IMR-90 (cell line): ENCODE measurements at regions not wholly inside any gene's neighbourhood (a gene's known extent, or its start where the extent isn't known, plus 50 kb on each side); places are given as distances from the start of the nearest gene placed in this dataset.

Experiments
- ATAC-seq: fragments of 200-7000 bp; cut with Tn5 transposase; 2 replicates; pipeline ENCODE4 v1.9.1; 2020; ENCODE audit warnings: low read depth, mild to moderate bottlenecking, moderate library complexity
- BruUV-seq: library from RNA; stranded (reverse); fragments of 400-500 nt; replicated peaks from 2 replicates; lab custom pipeline; 2021; lab: Mats Ljungman, UMichigan
- CTCF ChIA-PET: fragments of 300-600 bp; formaldehyde crosslinking; extraction: SDS; loops from one replicate; lab custom pipeline; 2021; ENCODE audit warnings: antibody characterized with exemption; lab: Yijun Ruan, JAX
- POLR2A ChIA-PET: fragments of 300-600 bp; sonication (Branson Sonifier 250); formaldehyde crosslinking; loops from one replicate; lab custom pipeline; 2022; ENCODE audit warnings: antibody characterized with exemption; ENCODE audit not compliant: unreplicated experiment; lab: Charles Lee
- DNase-seq: peaks from one replicate; pipeline ENCODE4 v3.0.0; 2013
- H2AFZ ChIP-seq: replicated peaks from 2 replicates; pipeline ENCODE3; 2013; ENCODE audit warnings: low read length, mild to moderate bottlenecking; ENCODE audit not compliant: poor library complexity
- H2AK5ac ChIP-seq: 2 replicates; pipeline ENCODE4 v1.6.1; 2013; ENCODE audit warnings: low read depth, low read length, inconsistent platforms
- H2AK9ac ChIP-seq: replicated peaks from 2 replicates; pipeline ENCODE3; 2013; ENCODE audit warnings: mild to moderate bottlenecking, low read depth, low read length, moderate library complexity; ENCODE audit not compliant: poor library complexity
- H2BK120ac ChIP-seq: 2 replicates; pipeline ENCODE4 v1.6.1; 2013; ENCODE audit warnings: low read depth, low read length, inconsistent platforms
- H2BK15ac ChIP-seq: 3 replicates; pipeline ENCODE4 v1.6.1; 2013; ENCODE audit warnings: low read depth, low read length, inconsistent platforms
- H2BK20ac ChIP-seq: 2 replicates; pipeline ENCODE4 v1.6.1; 2013; ENCODE audit warnings: low read depth, mild to moderate bottlenecking, inconsistent platforms, low read length, moderate library complexity
- H2BK5ac ChIP-seq: 2 replicates; pipeline ENCODE4 v1.6.1; 2013; ENCODE audit warnings: mild to moderate bottlenecking, low read depth, low read length, inconsistent platforms; ENCODE audit not compliant: poor library complexity, severe bottlenecking
- H3K14ac ChIP-seq: replicated peaks from 2 replicates; pipeline ENCODE4 v1.6.1; 2013; ENCODE audit warnings: low read depth, low read length, inconsistent platforms
- H3K18ac ChIP-seq: 2 replicates; pipeline ENCODE4 v1.6.1; 2013; ENCODE audit warnings: low read depth, low read length, control low read depth
- H3K23ac ChIP-seq: 2 replicates; pipeline ENCODE4 v1.6.1; 2013; ENCODE audit warnings: low read depth, low read length, inconsistent platforms
- H3K27ac ChIP-seq: 2 replicates; pipeline ENCODE4 v1.5.1; 2013; ENCODE audit warnings: mild to moderate bottlenecking, control low read depth, low read length; ENCODE audit not compliant: insufficient read depth
- H3K27me3 ChIP-seq: 2 replicates; pipeline ENCODE4 v1.6.1; 2013; ENCODE audit warnings: low read length; ENCODE audit not compliant: control insufficient read depth, insufficient read depth
- H3K36me3 ChIP-seq: 2 replicates; pipeline ENCODE4 v1.6.1; 2013; ENCODE audit warnings: low read length, mixed read lengths; ENCODE audit not compliant: control insufficient read depth, insufficient read depth
- H3K4ac ChIP-seq: 2 replicates; pipeline ENCODE4 v1.6.1; 2013; ENCODE audit warnings: low read depth, low read length, inconsistent platforms
- H3K4me1 ChIP-seq: 2 replicates; pipeline ENCODE4 v1.6.1; 2013; ENCODE audit warnings: low read length, mixed read lengths; ENCODE audit not compliant: control insufficient read depth, insufficient read depth
- H3K4me2 ChIP-seq: 2 replicates; pipeline ENCODE4 v1.6.1; 2013; ENCODE audit warnings: low read depth, mild to moderate bottlenecking, control low read depth, low read length, moderate library complexity
- H3K4me3 ChIP-seq: 2 replicates; pipeline ENCODE4 v1.5.1; 2013; ENCODE audit warnings: low read depth, mild to moderate bottlenecking, control low read depth, low read length, moderate library complexity; ENCODE audit not compliant: insufficient read depth
- H3K56ac ChIP-seq: 2 replicates; pipeline ENCODE4 v1.6.1; 2013; ENCODE audit warnings: low read length, inconsistent platforms; ENCODE audit not compliant: insufficient read depth; ENCODE audit errors: extremely low read depth
- H3K79me1 ChIP-seq, 2 experiments: 2 replicates each; pipeline ENCODE4 v1.6.1; 2013; ENCODE audit warnings: low read length in 2 of 2, inconsistent platforms in 1 of 2, low read depth in 1 of 2
- H3K9ac ChIP-seq: 2 replicates; pipeline ENCODE4 v1.6.1; 2013; ENCODE audit warnings: low read depth, low read length, control low read depth
- H3K9me1 ChIP-seq: 2 replicates; pipeline ENCODE4 v1.6.1; 2013; ENCODE audit warnings: low read length, inconsistent platforms; ENCODE audit not compliant: insufficient read depth
- H3K9me3 ChIP-seq: 2 replicates; pipeline ENCODE4 v1.6.1; 2013; ENCODE audit warnings: low read length; ENCODE audit not compliant: control insufficient read depth, insufficient read depth
- H4K20me1 ChIP-seq: 2 replicates; pipeline ENCODE4 v1.6.1; 2013; ENCODE audit warnings: low read length, inconsistent platforms; ENCODE audit not compliant: insufficient read depth
- H4K5ac ChIP-seq: 2 replicates; pipeline ENCODE4 v1.6.1; 2013; ENCODE audit warnings: mild to moderate bottlenecking, low read depth, low read length, control low read depth
- H4K8ac ChIP-seq, 2 experiments: 2 replicates each; pipeline ENCODE4 v1.6.1; 2013; ENCODE audit warnings: low read depth in 2 of 2, low read length in 2 of 2, control low read depth in 1 of 2, inconsistent platforms in 1 of 2
- H4K91ac ChIP-seq: 2 replicates; pipeline ENCODE4 v1.6.1; 2013; ENCODE audit warnings: low read depth, low read length, inconsistent platforms; ENCODE audit not compliant: insufficient read depth
- BHLHE40 ChIP-seq: fragments of 150-350 bp; IDR thresholded peaks from 2 replicates; pipeline ENCODE4 v1.6.1; 2016; ENCODE audit warnings: mild to moderate bottlenecking, low read depth, low read length
- CEBPB ChIP-seq: IDR thresholded peaks from 2 replicates; pipeline ENCODE4 v1.6.1; 2012; ENCODE audit warnings: low read depth, low read length, improper control_type of control experiment
- CHD1 ChIP-seq: IDR thresholded peaks from 2 replicates; pipeline ENCODE4 v1.6.1; 2012; ENCODE audit warnings: low read depth, low read length, improper control_type of control experiment
- FOS ChIP-seq: fragments of 150-350 bp; IDR thresholded peaks from 2 replicates; pipeline ENCODE4 v1.6.1; 2016; ENCODE audit warnings: low read depth, low read length
- MAZ ChIP-seq: IDR thresholded peaks from 2 replicates; pipeline ENCODE4 v1.6.1; 2012; ENCODE audit warnings: low read depth, mild to moderate bottlenecking, low read length, improper control_type of control experiment, moderate library complexity, borderline replicate concordance
- MXI1 ChIP-seq: IDR thresholded peaks from 2 replicates; pipeline ENCODE4 v1.6.1; 2012; ENCODE audit warnings: low read depth, mild to moderate bottlenecking, low read length, moderate library complexity, borderline replicate concordance
- NFE2L2 ChIP-seq: fragments of 150-350 bp; IDR thresholded peaks from 2 replicates; pipeline ENCODE4 v1.6.1; 2016; ENCODE audit warnings: low read depth, mild to moderate bottlenecking, low read length
- POLR2A ChIP-seq: IDR thresholded peaks from 2 replicates; pipeline ENCODE4 v1.6.1; 2012; ENCODE audit warnings: mild to moderate bottlenecking, low read depth, low read length
- RAD21 ChIP-seq: IDR thresholded peaks from 2 replicates; pipeline ENCODE4 v1.6.1; 2012; ENCODE audit warnings: low read length, improper control_type of control experiment
- RCOR1 ChIP-seq: IDR thresholded peaks from 2 replicates; pipeline ENCODE4 v1.6.1; 2012; ENCODE audit warnings: mild to moderate bottlenecking, low read length, improper control_type of control experiment; ENCODE audit not compliant: insufficient replicate concordance
- RFX5 ChIP-seq: IDR thresholded peaks from 2 replicates; pipeline ENCODE4 v1.8.0; 2012; ENCODE audit warnings: low read depth, mild to moderate bottlenecking, low read length, moderate library complexity
- SMC3 ChIP-seq: fragments of 150-350 bp; IDR thresholded peaks from 2 replicates; pipeline ENCODE4 v1.6.1; 2016; ENCODE audit warnings: low read depth, mild to moderate bottlenecking, antibody characterized with exemption, low read length, moderate library complexity
- WGBS, 2 experiments: methylation state at CpG; one replicate each; pipeline versions ENCODE4 v1.1.5 to v1.1.7; 2013; ENCODE audit warnings: missing lambda C conversion rate in 2 of 2; ENCODE audit not compliant: insufficient read length in 1 of 2; ENCODE audit errors: extremely low coverage in 2 of 2; 5-methylcytosine and 5-hydroxymethylcytosine counted together
- dilution Hi-C: fragments of 300-500 bp; cut with HindIII; formaldehyde crosslinking; loops from one replicate; pipeline ENCODE4 v1.14.3; 2018; ENCODE audit warnings: low sequenced_read_pairs; ENCODE audit not compliant: unreplicated experiment
- in situ Hi-C: fragments of 300-500 bp; cut with MboI; formaldehyde crosslinking; loops from 3 replicates; pipeline ENCODE4 v1.14.3; 2019; ENCODE audit warnings: low sequenced_read_pairs, inconsistent platforms, mixed read lengths
- intact Hi-C: fragments of 100-400 bp; cut with micrococcal nuclease; formaldehyde crosslinking; loops from 2 replicates; pipeline ENCODE4 v1.10.0; 2022
- TF ChIP-seq, protein P1 (sequence below): conservative IDR thresholded peaks from 2 replicates; pipeline ENCODE4 v1.5.1; 2012; ENCODE audit warnings: mild to moderate bottlenecking, low read depth, low read length, improper control_type of control experiment
- TF ChIP-seq, protein P2 (sequence below): fragments of 150-350 bp; IDR thresholded peaks from 2 replicates; pipeline ENCODE4 v1.6.1; 2017; ENCODE audit warnings: mild to moderate bottlenecking, antibody characterized with exemption, low read length, low read depth

DNA sequence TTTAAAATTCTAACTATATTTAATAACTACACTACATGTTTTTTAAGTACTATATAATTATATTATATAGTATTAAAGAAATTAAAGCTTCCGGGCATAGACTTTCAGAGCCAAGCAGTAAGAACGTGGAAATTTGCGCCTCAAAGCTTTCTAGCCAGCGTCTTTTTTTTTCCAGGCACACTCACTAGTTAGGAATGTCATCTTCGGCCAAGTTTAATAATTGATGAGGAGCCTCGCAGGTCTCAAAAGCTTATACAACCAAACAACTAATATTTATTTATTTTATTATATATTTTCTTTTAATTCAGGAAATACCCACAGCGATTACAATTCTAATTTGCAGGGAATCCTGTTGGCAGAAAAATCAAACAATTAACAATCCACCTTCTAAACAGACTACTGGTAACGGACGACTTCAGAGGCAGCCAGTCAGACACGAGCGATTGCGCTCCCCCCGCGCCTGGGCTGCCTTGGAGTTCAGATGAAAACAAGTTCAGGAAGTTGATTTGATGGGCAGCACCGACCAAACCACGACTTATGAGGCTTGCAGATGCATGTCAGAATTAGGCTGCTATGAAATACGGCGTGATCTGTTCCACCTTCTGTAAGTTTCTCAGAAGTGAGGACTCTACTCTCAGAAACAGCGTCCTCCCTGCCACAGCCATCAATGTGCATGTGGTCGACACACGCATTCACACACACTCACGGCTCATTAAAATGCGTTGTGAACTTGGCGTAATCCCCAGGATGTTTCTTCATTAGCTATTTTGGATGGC, 431.8 kb upstream of the MGMT start:
- intact Hi-C loops, result no loop called here

More for the DNA sequence above, 431.8 kb upstream of the MGMT start:
- in situ Hi-C loops, result loop anchor here (10.0 kb wide), 1 partner anchor 940 kb away; no protein-coding TSS in a partner anchor
- Histone ChIP-seq H3K79me1 (no peaks in the 10 kb centered on the region), H3K4me3 (no peak overlapping the region), H3K18ac (no peak overlapping the region), H3K14ac (no peak overlapping the region), H4K91ac (no peak overlapping the region), H3K9me1 (no peaks in the 10 kb centered on the region), H2BK120ac (no peak overlapping the region), H4K5ac (no peak overlapping the region), H2BK5ac (no peak overlapping the region), H4K20me1 (no peaks in the 10 kb centered on the region), H3K4me1 (no peaks in the 10 kb centered on the region), H4K8ac (no peak overlapping the region), H3K4ac (no peak overlapping the region), H3K9me3 (peaks cover 3% of the 10 kb centered on the region), H3K4me2 (no peak overlapping the region), H3K23ac (no peak overlapping the region), H3K56ac (no peak overlapping the region), H3K27me3 (no peaks in the 10 kb centered on the region), H3K36me3 (no peaks in the 10 kb centered on the region), H3K27ac (no peak overlapping the region), H2BK20ac (no peak overlapping the region), H2BK15ac (no peak overlapping the region), H2AFZ (no peak overlapping the region), H2AK9ac (no peak overlapping the region), H2AK5ac (no peak overlapping the region), H3K9ac (no peak overlapping the region)
- POLR2A ChIA-PET, result no interaction called here
- WGBS, 2 experiments, result 71% methylated on average over 6 of the region's 24 CpGs; no CpG with 5 or more reads in 1 of the 2 experiments
- BruUV-seq, result no TSS peak
- ATAC-seq (no peak), DNase-seq (no peak)
- CTCF ChIA-PET, result no interaction called here
- dilution Hi-C loops, result no loop called here
- TF ChIP-seq CEBPB (no peak), RCOR1 (no peak), POLR2A (no peak), CHD1 (no peak), FOS (no peak), NFE2L2 (no peak), MXI1 (no peak), BHLHE40 (no peak), MAZ (no peak), SMC3 (no peak), RFX5 (no peak), RAD21 (no peak)
- TF ChIP-seq, protein P1, sequence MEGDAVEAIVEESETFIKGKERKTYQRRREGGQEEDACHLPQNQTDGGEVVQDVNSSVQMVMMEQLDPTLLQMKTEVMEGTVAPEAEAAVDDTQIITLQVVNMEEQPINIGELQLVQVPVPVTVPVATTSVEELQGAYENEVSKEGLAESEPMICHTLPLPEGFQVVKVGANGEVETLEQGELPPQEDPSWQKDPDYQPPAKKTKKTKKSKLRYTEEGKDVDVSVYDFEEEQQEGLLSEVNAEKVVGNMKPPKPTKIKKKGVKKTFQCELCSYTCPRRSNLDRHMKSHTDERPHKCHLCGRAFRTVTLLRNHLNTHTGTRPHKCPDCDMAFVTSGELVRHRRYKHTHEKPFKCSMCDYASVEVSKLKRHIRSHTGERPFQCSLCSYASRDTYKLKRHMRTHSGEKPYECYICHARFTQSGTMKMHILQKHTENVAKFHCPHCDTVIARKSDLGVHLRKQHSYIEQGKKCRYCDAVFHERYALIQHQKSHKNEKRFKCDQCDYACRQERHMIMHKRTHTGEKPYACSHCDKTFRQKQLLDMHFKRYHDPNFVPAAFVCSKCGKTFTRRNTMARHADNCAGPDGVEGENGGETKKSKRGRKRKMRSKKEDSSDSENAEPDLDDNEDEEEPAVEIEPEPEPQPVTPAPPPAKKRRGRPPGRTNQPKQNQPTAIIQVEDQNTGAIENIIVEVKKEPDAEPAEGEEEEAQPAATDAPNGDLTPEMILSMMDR, result no peak
- TF ChIP-seq, protein P2, sequence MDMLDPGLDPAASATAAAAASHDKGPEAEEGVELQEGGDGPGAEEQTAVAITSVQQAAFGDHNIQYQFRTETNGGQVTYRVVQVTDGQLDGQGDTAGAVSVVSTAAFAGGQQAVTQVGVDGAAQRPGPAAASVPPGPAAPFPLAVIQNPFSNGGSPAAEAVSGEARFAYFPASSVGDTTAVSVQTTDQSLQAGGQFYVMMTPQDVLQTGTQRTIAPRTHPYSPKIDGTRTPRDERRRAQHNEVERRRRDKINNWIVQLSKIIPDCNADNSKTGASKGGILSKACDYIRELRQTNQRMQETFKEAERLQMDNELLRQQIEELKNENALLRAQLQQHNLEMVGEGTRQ, result no peak
